ELF-1 (cell line): ENCODE measurements at regions not wholly inside any gene's neighbourhood (a gene's known extent, or its start where the extent isn't known, plus 50 kb on each side); places are given as distances from the start of the nearest gene placed in this dataset.
"Not testable (repeated sequence)": the region's sequence is repeated elsewhere in the genome, so short reads cannot be mapped to it uniquely, and the experiment has no call there.

Source experiments
- DNase-seq: peaks from one replicate; pipeline ENCODE4 v3.0.0-alpha.2; 2016; ENCODE audit warnings: low read depth, low spot score

DNA sequence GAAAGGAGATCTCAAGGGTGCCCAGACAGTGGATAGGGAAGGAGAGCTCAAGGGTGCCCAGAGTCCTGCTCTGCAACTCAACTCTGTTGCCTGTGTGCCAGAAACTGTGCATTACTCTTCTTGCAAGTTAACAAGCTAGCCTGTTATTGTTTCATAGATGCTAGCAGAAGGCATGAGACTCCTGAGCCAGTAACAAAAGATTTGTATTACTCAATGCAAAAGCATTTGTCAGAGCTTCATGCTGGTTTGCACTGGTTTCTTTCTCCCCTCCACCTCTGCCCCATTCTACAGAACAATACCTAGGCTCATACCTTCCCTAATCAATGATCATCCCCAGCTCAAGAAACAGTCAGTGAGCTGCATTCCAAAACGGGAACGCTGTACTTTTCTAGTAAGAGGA lies 124.5 kb upstream of the NEIL3 start:
- DNase-seq, result no peak

DNA sequence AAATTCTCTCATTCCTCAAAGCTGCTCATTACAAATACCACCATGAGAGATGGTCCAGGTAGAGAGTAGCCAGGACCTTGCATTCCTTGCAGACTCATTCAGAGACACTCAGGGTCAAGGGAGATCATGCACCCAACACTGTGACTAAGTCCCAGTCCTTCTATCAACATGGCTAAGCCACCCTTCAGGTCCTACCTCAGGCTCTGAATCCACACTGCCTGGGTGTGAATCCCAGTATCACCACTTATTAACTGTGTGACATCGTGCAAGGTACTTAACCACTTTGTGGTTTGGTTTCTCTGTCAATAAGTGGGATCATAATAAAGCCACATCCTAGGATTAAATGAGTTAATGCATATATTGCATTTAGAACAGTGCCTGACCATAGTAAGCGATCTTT lies 124.1 kb upstream of the NEIL3 start:
- DNase-seq, result no peak

DNA sequence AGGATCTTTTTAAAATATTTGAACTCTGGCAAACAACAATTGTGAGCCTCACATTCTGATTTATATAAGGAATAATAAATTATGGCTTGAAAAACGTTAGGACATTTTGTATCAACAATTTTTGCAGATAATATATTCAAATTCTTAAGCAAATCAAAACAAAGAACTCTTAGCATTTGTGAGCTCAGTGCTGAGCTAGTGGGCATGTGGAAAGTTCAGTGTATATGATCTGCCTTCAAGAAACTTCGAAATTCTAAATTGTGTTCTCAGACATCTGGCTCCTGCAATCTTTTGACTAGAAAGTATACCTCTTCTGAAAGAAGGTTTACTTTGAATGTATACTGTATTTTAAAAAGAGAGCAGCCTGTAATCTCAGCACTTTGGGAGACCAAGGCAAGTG lies 122.3 kb upstream of the NEIL3 start:
- DNase-seq, result no peak

DNA sequence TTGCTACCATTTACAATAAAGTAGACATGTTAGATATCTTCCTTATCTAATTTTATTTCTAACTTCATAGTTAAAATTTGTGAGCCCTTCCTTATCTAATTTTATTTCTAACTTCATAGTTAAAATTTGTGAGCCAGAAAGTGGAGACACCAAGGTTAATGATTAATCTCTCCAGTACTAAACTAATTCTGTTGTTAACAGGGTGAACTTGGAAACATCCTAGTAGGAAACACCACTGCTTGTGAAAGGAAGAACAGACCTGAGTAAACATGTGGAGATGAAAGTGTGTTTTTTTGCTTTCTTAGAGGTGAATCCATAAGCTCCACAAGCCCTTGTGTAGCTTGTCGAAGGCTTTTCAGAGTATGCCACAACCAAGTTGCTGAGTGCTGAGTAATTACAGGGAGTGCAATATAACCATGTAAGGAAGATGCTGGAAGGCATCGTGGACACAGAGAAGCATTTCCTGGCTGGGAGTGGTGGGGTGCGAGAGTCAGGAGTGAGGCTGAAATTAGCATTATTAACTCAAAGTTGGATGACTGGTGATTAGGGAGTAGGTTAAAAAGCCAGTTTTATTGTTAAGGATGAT lies 118.6 kb upstream of the NEIL3 start:
- DNase-seq, result no peak

DNA sequence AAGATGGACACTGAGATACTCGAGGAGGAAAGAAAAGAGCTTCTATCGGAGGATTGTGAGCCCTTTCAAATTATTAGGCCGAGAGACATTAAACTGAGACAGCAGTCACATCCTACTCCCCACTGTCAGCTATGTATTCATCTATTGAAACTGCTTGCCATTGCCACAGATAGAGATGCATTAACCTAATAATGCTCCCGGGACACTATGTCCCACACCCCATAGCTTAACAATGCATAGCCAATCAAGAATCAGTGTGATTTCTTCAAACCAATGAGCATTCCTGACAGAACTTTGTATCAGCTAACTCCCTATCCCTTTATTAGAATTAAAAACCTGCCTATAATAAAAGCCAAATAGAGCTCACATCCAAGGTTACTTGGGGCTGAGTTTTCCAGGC lies 118.1 kb upstream of the NEIL3 start:
- no peak for DNase-seq

DNA sequence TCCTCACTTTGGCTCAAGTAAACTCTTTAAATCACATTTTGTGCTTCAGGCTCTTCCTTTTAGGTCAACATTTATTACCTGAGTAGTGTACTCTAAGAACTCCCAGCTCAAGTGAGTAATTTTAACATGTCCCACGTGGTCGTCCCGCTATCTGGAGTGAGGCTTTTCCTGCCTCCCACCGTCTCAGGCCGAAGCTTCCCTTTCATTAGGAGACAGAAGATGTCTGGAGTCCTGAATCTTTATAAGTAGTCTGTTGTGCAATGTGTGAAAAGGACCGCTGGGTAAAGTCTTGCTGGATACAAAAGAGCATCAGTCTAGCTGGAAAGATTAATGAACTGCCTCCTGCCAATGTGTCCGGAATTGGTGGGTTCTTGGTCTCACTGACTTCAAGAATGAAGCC lies 117.7 kb upstream of the NEIL3 start:
- DNase-seq, result no peak

DNA sequence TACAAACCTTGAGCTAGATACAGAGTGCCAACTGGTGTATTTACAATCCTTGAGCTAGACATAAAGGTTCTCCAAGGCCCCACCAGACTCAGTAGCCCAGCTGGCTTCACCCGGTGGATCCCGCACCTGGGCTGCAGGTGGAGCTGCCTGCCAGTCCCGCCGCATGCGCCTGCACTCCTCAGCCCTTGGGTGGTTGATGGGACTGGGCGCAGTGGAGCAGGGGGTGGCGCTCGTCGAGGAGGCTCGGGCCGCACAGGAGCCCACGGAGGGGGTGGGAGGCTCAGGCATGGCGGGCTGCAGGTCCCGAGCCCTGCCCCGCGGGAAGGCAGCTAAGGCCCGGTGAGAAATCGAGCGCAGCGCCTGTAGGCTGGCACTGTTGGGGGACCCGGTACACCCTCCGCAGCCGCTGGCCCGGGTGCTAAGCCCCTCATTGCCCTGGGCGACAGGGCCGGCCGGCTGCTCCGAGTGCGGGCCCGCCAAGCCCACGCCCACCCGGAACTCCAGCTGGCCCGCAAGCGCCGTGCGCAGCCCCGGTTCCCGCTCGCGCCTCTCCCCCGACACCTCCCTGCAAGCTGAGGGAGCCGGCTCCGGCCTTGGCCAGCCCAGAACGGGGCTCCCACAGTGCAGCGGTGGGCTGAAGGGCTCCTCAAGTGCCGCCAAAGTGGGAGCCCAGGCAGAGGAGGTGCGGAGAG lies 116.5 kb upstream of the NEIL3 start:
- not testable (repeated sequence) for DNase-seq

DNA sequence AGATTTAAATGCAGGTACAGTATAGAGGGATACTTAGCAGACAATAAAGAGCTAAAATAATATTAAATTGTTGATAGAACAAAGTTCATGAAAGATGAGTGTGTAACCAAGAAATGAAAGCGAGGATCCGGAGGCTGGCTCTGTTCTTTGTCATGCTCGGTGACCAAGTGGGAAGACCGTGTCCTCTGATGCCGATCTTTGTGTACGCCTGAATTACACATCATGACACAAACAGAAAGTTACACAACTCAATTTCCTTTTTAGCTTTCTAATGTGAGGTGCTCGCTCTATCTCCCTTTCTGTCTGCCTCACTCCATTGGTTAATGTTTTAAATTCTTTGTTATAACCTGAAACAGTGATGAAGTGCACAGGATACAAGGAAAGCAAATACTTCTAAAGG lies 114.8 kb upstream of the NEIL3 start:
- DNase-seq, result no peak

DNA sequence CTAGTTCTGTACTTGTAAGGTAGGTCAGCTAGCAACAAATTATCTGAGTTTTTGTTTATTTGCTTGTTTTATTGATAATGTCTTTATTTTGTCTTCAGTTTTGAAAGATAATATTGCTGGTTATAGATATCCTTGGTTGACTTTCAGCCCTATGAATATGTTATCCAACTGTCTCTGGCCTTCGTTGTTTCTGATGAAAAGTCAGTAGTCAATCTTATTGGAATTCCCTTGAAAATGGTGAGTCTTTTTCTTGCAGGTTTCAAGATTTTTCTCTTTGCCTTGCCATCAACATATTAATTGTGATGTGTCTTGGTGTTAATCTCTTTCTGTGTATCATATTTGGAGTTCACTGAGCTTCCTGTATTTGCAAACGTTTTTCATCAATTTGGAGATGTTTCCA lies 113.1 kb upstream of the NEIL3 start:
- no peak for DNase-seq

DNA sequence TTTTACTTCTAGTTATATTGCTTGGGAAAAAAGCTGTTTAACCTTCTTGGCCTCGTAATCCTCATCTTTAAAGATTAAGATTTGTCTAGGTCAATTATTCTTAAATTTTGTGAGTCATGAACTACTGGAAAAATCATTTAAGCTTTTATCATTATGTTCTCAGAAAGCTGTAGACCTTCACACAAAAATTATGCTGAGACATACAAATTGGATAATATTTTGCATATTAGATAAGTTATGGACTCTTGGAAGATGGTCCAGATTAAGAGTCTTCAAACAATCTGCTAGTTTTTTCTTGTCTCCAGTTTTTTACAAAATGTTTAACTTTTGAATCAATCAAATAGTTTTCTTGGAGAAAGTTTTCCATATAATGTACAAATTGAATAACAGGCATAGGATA lies 108.1 kb upstream of the NEIL3 start:
- no peak for DNase-seq

DNA sequence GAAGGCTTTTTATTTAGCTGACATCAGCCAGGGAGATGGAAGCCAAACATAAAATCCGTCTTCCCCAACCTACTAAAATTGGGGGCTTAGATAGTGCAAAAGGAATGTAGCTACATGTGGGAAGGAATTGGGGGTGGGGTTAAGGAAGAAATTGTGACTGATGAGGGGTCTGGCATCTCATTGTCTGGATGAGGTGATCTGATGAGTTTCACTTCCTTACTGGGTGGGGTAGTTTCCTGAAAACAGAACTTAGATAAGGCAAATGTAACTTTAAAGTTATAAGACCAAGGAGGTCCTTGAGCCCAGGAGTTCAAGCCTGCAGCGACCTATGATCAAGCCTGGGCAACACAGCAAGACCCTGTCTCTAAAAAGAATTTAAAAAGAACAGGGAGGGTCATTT lies 105.5 kb upstream of the NEIL3 start:
- no peak for DNase-seq

DNA sequence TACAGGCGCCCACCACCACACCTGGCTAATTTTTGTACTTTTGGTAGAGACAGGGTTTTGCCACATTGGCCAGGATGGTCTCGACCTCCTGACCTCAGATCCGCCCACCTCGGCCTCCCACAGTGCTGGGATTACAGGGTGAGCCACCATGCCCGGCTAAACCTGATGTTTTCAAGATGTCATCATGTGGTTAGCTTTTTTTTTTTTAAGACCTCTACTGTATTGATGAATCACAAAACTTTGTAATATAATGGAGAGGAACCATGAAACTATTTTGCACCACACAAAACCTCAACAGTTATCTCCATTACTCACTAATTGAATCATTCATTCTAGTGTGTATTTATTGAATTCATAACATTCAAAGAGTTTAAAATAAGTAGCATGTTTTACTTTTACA lies 94.7 kb upstream of the NEIL3 start:
- no peak for DNase-seq

DNA sequence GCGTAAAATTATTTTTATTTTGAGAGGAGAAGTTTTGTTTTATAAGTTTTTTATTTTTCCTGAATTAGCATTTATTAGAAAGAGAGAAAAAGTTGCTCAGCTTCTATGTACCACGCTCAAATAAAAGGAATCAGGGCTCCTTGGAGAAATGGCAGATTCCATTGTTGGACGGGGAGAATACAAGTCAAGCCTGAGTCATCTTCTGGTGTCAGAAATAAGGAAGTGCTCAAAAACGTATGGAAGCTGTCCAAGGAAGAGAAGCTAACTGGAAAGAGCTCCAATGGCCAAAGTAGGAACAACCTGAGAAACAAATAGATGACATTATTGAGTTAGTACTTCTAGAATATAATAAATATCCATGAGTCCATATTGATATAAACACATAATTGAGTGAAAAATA lies 89.3 kb upstream of the NEIL3 start:
- no peak for DNase-seq

DNA sequence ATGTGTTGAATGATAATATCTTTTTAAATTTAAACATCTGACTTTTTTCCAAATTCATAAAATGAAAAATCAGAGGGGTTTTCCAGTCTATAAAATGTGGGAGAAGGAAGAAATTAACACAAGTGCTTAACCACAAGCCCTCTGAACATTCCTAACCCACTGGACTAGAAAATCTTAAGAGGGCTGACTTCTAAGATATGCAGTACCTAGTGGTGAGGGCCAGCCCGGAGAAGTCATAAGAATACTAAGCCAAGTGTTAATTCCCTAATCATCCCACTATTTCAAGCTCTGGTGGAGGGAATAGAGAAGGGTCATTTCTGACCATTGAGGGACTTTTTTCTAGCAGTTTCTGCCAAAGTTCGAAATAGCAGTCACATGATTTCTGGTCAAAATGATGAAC lies 86.9 kb upstream of the NEIL3 start:
- DNase-seq, result no peak

DNA sequence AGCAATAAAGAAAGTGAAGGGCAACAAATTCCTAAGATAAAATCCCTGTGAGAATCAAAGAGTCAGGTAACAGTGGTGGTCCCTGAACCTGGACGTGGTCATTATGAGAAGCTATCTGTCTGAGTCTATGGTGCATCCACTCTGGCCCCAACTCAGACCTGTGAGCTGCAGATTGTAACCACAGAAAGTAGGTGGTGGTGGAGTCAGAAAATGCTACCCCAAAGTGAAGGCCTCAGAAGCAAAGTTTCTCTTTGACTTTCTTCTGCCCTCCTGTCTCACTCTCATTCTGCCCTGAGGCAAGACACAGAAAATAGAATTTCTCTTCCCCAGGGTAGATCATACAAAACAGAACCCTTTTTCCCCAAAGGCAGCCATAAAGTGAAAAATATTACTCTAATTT lies 84.1 kb upstream of the NEIL3 start:
- no peak for DNase-seq

DNA sequence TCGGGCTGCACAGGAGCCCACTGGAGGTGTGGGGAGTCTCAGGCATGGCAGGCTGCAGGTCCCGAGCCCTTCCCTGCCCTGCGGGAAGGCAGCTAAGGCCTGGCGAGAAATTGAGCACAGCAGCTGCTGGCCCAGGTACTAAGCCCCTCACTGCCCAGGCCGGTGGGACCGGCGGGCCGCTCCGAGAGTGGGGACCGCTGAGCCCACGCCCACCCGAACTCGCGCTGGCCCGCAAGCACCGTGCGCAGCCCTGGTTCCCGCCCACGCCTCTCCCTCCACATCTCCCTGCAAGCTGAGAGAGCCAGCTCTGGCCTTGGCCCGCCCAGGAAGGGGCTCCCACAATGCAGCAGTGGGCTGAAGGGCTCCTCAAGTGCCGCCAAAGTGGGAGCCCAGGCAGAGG lies 82.0 kb upstream of the NEIL3 start:
- no peak for DNase-seq

DNA sequence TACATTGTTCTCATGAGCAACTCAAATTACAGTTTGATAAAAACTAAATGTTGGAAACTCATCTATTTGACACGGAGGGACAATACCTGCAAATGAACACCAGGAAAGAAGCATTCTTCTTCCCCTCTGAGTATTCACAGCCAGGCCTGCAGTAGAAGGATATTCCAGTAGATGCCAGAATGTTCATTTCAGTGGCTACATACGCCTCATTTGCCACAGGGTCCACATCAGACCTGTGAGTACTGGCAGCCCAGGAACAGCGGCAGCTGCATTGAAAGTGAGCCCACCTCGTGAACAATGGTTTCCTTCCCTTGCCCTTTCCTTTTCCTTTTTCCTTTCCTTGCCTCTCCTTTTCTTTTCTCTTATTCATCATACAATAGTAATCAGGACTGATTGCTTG lies 81.1 kb upstream of the NEIL3 start:
- no peak for DNase-seq

DNA sequence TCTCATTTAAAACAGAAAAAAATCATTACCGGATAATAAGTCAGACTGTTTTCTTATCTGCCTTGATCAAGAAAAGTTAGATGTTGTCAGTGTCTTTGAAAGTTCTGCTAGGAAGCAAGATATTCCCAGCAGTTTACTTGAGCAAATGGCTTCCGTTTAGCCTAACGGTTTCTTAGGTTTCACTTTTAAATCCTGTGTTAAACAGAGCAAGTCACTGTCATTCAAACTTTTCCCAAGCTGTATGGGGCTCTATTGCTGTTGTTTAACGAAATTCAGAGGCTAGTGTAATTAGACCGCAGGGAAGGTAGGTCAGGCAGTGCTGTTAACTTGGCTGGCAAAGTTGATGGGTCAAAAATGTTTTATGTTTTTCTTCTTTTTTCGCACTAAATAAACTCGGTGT lies 80.3 kb upstream of the NEIL3 start:
- DNase-seq, result no peak

DNA sequence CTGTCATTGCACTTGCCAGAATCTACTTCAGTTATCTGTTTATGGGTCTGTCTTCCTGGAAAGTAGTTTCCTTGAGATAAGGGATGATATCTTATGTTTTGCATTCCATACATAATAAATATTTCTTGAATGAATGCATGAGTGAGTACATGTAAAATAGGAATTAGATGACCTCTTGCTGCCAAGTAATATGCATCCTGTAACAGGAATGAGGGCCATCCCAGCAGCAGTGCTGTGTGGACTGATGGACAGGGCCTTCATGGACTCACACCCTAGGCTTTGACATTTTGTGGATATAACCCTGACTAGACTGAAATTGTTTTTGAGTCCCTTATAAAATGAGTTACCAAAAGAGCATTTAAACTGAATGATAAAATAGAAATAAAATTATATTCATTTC lies 77.2 kb upstream of the NEIL3 start:
- no peak for DNase-seq

DNA sequence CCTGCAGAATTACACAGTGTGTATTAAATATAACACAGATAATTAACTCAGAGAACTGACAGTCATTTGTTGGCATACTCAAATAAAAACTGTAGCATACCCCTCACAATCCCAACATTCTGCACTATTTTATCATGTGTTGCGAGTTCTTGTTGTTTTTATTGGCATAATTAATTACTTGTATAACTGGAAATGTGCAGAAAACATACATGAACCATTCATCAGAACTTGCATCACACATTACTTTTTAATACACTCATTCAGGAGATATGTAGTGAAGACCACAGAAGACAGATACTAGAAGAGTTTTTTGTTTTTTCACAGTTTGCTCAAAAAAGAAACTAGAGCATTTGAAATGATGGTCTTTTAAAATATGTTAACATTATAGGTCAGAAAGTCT lies 74.6 kb upstream of the NEIL3 start:
- no peak for DNase-seq

DNA sequence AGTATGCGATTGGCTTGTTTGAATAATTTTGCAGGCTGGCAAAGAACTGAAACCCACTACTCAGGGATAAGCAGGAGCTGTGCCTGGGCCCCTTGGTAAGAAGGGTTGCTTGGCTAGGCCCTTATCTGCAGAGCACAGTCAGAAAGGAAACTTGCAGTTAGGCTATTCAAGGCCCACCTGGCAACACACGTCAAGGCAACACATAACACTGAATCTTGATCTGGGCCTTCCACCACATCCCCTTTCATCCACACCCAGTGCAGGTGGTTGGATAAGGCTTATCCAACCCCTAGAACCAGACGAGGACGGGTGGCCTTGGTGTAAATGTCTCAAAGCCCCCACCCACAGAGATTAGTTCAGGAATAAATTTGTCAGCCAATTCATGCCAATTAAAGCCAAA lies 72.8 kb upstream of the NEIL3 start:
- DNase-seq, result no peak

DNA sequence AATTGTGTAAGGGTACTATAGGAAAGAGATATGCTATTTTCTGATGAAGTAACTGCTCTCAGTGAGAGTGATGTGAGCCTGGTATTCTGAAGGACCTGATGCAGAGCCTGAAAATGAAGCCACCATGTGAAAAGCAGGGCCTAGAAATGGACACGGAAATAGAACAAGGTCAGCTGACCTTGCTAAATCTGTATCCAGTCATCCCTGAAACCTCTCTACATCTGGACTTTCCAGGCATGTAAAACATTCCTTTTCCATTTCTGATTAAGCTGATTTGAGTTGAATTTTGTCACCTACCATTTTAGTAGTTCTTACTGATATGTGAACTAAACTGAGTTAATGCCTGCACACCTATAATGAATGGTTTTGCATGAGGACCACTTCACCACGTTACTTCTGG lies 72.4 kb upstream of the NEIL3 start:
- DNase-seq, result no peak

DNA sequence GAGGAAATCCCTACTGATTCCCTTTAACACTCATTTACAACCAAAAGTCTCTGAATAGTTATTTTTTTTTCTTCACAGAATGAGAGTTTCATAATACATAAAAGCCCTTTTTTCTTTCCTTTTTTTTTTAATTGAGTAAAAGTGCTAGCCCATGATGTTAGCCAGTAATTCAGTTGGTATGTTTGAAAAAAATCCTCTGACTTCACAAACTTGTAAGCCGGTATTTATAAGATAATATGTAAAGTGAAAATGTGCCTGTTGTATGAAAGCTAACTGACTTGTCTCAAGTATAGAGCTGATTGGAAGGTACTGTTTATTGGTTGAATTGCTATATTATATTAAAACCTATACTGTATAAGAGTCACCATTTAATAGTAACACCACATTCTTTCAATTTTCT lies 70.2 kb upstream of the NEIL3 start:
- DNase-seq, result no peak

DNA sequence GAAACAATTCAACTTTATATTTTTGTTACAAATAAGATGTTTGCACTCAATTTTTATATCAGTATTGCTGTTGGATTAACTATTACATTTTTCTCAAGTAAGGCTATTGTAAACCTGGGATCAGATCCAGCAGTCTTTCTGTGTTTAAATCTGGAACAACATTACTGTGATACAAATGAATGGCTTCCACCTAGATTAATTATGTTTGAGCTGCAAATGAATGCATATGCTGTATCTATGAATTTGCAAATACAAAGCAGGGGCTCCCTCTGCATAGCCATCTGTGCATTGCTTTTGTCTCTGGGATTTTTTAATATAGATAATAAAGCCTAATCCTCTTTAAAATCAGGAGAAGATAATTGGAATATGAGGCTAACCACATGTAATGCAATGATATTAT lies 69.8 kb upstream of the NEIL3 start:
- no peak for DNase-seq
